NCI-H345 treated with DMSO at 0.1 percent for 48 hours (cell line): ENCODE measurements at regions not wholly inside any gene's neighbourhood (a gene's known extent, or its start where the extent isn't known, plus 50 kb on each side); places are given as distances from the start of the nearest gene placed in this dataset.
A peak's percentile ranks its signal among the peaks of the same experiment; 100 is the strongest.

Experiments
- DNase-seq: peaks from one replicate; lab custom pipeline; 2025; ENCODE audit not compliant: unreplicated experiment; lab: John Stamatoyannopoulos, UW

GRCh38 chr5:153094333-153094732 lies 396.1 kb upstream of the GRIA1 start:
- DNase-seq: no peak

- DNase-seq: no peak
These were observed 394.1 kb upstream of the GRIA1 start for GRCh38 chr5:153096381-153096780.

DNA sequence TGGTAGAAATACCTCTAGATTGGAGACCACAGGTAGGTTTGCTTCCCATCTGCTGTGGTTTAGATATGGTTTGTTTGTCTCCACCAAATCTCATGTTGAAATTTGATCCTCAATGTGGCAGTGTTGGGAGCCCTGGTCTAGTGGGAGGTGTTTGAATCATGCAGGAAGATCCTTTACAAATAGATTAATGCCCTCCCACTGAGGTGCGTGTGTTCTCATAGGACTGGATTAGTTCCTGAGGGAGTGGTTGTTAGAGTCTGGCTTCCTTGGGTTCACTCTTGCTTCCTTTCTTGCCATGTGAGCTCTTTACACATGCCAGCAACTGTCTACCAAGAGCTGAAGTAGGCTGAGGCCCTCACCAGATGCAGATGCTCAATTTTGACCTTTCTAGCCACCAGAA lies 391.1 kb upstream of the GRIA1 start:
- no peak for DNase-seq

DNA sequence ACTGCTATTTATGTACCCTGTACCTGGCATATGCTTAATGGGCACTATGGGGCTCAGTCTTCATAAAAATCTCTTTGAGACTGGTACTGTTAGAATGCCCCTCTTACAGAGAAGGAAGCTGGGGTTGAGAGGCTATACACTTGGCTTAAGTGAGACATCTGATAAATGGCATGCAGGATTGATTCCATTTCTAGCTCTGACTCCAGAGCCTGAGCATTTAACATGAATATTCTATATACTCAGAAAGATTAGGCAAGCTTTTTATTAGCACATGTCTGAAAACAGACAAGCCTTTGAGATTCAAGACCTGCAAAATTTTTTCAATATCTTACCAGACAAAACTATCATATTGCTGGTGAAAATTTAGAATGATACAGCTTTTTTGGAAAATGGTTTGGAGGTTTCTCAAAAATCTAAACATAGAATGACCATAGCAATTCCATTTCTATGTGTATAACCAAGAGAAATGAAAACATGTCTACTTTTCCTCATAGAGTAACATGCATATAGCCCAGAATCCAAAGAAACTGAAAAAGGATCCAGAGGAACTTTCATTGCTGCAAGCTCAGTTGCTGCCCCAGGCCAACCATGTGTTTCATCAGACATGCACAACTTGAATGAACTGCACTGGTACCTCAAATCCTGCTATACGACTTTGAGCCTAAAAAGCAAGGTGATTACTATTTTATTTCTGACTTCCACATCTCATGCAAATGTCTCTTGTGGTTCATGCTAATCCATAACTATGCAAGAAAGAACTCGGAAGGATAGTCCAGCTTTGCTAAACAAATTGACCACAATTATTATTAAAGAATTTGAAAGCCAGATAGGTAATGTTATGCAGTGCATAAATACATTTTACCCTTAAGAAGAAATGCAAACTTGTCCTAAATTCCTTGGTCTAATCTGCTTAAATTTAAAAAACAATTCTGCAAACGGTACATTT lies 389.0 kb upstream of the GRIA1 start:
- no peak for DNase-seq

DNA sequence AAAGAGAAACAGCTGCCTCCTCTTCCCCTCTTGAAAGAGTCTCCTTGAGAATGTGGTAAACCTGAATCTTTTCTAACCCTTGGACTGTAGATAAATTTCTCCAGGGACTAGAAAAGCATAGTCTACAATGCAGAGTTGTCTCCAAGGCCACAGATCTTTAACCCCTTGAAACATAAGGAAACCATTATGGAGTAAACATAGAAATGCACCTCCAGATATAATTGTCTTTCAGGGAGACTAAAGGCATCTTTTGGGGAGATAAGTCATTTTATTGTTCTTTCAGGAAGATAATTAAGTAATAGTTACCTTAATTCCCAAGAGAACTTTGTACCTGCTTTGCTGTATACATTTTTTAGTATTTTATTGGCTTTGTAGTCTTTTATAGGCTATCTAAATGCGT lies 373.6 kb upstream of the GRIA1 start:
- no peak for DNase-seq

DNA sequence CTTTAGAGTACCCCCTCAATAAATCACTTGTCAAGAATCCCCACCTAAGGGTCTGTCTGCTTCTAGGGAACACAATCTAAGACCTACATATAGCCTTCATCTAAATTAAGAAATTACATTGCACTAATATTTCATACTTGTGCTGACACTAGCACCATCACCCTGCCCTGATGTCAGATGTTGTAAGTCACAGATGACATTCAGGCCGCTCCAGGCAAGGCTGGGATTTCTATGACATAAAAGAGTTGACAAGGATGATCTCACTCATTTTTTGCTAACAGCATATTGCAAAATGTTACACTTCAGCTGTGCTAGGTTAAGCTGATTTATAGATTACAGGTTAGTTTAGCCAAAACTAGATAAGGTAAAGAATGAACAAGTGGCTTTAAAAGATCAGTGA lies 372.5 kb upstream of the GRIA1 start:
- no peak for DNase-seq

DNA sequence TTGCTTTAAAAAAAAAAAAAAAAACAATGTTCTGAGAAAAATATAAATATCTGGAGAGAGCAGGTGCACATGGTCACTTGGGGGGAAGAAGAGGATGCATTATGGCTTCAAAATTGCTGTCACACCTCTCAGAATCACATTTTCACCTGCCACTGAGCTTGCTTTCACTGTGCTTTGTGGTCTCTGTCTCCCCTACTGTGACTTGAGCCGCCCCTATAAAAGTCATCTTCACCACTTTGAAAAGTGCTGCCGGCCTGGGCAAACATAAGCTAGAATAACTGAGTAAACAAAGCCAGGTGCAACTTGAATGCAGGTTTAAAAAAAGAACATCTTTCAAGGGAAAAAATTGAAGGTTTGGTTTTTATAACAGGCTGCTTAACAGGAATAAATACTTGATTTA lies 368.1 kb upstream of the GRIA1 start:
- peak; percentile 98 for DNase-seq

DNA sequence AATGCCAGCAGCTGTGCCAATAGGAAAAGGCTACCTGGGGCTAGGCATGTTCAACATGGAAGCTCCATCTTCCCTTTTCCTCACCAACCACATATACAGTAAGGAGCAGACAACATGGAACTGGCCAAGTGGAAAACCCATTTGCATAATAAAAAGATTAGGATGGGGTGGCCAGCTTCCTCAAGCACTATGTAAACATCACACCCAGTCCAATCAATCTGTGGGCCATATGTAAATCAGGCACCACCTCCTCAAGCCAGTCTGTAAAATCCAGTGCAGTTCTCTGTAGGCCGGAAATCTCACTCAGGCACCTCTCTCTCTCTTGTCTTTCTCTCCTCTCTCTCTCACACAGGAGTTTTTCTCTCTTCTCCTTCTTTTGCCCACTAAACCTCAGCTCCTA lies 360.2 kb upstream of the GRIA1 start:
- DNase-seq: no peak

- no peak for DNase-seq
These were observed 355.1 kb upstream of the GRIA1 start for GRCh38 chr5:153135411-153135810.

GRCh38 chr5:153136910-153137614 lies 353.4 kb upstream of the GRIA1 start:
- DNase-seq: no peak

- DNase-seq: no peak
These were observed 342.4 kb upstream of the GRIA1 start for GRCh38 chr5:153147891-153148623.

DNA sequence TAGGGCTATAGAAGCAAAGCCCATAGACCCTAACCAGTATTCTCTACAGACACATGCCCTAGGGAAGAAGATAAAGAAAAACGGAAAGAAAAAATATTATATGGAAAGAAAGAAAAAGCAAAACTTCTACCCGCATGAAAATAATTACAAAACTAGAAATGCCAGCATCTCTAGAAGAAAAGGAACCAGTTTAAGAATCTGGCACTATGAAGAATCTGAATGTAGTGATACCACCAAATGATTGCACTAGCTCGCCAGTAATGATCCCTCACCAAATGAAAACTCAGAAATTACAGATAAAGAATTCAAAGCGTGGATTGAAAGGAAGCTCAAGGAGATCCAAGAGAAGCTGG lies 341.9 kb upstream of the GRIA1 start:
- DNase-seq: no peak

- no peak for DNase-seq
These were observed 338.9 kb upstream of the GRIA1 start for GRCh38 chr5:153151558-153151957.

- no peak for DNase-seq
These were observed 337.4 kb upstream of the GRIA1 start for GRCh38 chr5:153153086-153153485.

GRCh38 chr5:153157156-153157555 lies 333.3 kb upstream of the GRIA1 start:
- DNase-seq: no peak

GRCh38 chr5:153158608-153159007 lies 331.9 kb upstream of the GRIA1 start:
- DNase-seq: no peak

GRCh38 chr5:153159616-153160015 lies 330.9 kb upstream of the GRIA1 start:
- DNase-seq: no peak

DNA sequence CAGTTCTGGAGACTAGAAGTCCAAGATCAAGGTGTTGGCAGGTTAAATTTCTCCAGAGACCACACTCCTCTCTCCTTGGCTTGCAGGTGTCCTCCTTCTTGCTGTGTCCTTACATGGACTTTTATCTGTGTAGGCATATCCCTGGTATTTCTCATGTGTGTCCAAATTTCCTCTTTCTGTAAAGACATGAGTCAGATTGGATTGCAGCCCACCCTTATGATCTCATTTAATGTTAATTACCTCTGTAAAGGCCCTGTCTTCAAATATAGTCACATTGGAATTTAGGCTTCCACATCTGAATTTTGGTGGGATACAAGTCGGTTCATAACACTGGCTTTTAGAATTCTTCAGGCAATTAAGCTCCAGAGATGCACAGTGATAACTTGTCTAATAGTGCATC lies 322.2 kb upstream of the GRIA1 start:
- no peak for DNase-seq

DNA sequence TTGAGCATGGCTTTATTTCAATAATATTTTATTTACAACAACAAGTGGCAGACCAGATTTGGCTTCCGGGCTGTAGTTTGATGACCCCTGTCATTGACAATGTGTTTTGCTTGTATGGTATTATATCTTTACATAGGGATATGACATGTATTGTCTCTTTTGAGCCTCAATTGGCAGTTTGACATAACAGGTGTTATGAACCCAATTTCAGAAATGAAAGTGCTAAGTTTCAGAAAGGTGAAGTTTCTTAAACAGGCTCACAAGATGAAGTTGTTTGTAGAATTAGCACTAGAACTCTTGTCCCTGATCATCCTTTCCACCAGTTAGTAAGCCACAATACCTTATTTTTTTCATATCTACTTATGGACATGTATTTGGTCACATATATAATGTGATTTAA lies 303.0 kb upstream of the GRIA1 start:
- no peak for DNase-seq

- DNase-seq: no peak
These were observed 284.1 kb upstream of the GRIA1 start for GRCh38 chr5:153206361-153206760.

DNA sequence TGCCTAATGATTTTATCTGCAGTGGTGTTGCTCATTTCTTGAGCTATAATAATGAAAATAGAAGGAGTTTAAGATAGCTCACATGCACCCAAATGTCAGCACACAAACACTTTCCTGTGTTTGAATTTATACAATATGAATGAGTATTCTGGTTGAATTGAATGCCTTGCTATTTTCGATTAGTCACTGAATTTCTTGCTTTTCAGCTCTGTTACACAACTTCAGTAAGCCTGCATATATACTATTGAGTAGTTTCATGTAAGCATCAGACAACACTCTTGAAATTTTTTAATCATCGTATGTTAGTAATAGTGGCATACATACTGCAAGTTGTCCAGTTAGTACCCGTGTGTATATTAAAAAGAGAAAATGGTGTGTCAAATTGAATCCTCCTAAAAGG lies 281.5 kb upstream of the GRIA1 start:
- DNase-seq: no peak

DNA sequence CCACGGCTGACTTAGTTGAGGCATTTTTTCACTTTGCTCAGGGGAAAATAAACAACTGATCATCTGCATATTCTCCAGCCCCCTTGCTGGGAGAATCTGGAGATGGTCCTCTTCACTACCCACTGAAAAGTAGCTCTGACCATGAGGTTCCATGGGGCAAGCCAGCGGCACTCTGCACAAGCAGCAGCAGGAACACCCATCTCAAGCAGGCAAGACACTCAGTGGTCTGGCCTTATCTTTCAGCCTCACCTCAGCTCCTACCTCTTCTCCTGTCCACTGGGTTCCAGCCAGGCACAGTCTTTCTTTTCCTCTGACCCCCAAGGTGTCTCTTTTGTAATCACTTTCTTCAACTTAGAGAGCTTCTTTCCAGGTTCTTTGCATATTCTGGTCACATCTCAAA lies 280.8 kb upstream of the GRIA1 start:
- DNase-seq: no peak
